ENCODE measurements at regions not wholly inside any gene's neighbourhood (a gene's known extent, or its start where the extent isn't known, plus 50 kb on each side); places are given as distances from the start of the nearest gene placed in this dataset.
"Not testable (repeated sequence)": the region's sequence is repeated elsewhere in the genome, so short reads cannot be mapped to it uniquely, and the experiment has no call there.

GRCh38 chr10:95137990-95138625, 55.9 kb upstream of the ACSM6 start:
- DNase-seq (ENCODE audit: low read depth in 3 of 3) = not testable (repeated sequence)

- no peak for DNase-seq (ENCODE audit: low read depth in 3 of 3)
Observed at GRCh38 chr10:95134490-95134889, 59.5 kb upstream of the ACSM6 start.

- no peak for DNase-seq (ENCODE audit: low read depth in 3 of 3)
Observed at GRCh38 chr10:95133997-95134396, 60.0 kb upstream of the ACSM6 start.

- DNase-seq (ENCODE audit: low read depth in 3 of 3) = peak; percentile 40 to 70 (median 52)
Observed at GRCh38 chr10:95133016-95133752, 60.9 kb upstream of the ACSM6 start.

GRCh38 chr10:95130429-95130828, 61.1 kb upstream of the CYP2C8 start:
- not testable (repeated sequence) for DNase-seq (ENCODE audit: low read depth in 3 of 3)

- DNase-seq (ENCODE audit: low read depth in 3 of 3) = no peak
Observed at GRCh38 chr10:95125582-95125981, 56.3 kb upstream of the CYP2C8 start.

GRCh38 chr10:95122736-95123135, 53.4 kb upstream of the CYP2C8 start:
- no peak for DNase-seq (ENCODE audit: low read depth in 3 of 3)

- no peak for DNase-seq (ENCODE audit: low read depth in 3 of 3)
Observed at GRCh38 chr10:95121904-95122303, 52.6 kb upstream of the CYP2C8 start.
